Fibroblast of skin of right quadriceps (primary cell): ENCODE measurements at regions not wholly inside any gene's neighbourhood (a gene's known extent, or its start where the extent isn't known, plus 50 kb on each side); places are given as distances from the start of the nearest gene placed in this dataset.

ENCODE experiments used
- DNase-seq: peaks from one replicate; pipeline ENCODE4 v3.0.0-alpha.2; 2013

DNA sequence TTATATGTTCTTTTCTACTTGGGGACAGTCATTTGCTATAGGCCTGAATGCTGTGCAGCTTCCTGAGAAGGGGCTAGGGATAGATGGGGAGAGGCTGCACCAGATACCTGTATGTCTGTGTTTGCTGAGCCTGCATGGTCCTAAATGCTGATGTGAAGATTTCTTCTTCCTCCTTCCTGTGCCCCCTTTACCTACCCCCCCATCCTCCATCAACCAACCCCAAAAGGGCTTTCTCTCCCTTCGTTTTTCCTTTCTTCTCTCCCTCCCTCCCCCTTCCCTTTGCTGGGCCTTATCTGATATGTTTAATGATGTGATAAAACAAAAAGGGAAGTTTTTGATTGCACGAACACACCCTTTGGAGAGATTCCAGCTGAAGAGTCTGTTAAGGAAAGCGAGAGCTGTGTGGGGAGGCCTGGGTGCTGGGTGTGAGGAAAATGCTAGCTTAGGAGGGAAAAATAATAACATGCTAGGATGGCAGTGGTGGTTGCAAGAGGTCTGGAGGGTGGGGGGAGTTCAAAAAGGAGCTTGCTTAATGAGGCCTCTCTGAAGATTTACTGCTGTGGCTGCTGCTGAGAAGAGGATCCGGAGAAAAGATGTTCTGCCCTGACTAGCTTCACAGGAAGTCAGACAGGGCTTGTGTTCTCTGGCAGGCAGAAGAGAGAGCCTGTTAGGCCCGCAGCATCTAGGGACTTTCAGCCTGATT lies 101.8 kb downstream of the SAMD9 start:
- DNase-seq: peak; percentile 78

DNA sequence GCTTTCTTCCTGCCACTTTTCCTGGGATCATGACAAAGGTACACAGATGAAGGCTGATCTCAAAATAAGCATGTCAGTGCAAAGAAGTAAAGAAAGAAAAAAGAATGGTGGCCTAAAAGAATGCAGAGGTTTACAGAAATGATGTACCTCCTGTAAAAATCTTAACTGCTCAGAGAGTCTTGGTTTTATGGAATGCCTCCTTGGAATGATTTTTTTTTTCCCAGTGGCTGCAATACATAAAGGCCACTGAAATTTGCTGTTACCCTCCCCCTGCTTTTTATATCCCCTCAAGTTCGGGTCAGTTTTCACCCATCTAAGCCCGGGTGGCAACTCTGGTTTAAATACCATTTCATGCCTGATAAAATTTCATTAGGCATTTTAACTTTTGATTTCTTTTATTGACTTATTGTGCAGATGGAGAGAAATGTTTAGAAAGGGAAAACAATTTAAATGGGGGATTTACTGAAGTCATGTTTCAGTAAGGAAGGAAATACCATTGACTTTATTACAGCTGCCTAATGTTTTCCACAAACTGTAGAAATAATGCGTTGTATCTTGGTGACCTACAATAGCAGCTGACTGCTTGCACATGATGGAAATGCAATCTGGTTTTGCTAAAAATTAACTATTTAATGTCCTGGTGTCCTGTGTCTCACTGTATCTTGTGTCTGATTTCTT lies 102.5 kb downstream of the SAMD9 start:
- peak; percentile 86 for DNase-seq

DNA sequence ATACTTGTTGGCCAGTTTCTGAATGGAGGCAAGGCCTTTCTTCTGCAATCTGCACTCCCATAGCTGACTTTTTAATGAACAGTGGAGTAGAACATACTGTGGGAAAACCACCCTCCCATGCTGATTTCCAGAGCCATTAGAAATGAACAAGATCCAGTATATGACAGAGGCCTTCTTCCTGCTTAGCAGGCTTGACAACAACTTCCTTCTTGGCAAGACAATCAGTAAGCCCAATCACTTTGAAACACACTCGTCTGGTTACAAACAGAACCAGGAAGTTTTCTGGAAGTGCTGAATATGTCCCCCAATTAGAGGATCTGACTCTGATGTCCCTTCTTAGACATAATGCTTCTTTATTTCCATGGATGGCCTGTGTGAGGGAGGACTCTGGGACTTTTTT lies 103.4 kb downstream of the SAMD9 start:
- no peak for DNase-seq

DNA sequence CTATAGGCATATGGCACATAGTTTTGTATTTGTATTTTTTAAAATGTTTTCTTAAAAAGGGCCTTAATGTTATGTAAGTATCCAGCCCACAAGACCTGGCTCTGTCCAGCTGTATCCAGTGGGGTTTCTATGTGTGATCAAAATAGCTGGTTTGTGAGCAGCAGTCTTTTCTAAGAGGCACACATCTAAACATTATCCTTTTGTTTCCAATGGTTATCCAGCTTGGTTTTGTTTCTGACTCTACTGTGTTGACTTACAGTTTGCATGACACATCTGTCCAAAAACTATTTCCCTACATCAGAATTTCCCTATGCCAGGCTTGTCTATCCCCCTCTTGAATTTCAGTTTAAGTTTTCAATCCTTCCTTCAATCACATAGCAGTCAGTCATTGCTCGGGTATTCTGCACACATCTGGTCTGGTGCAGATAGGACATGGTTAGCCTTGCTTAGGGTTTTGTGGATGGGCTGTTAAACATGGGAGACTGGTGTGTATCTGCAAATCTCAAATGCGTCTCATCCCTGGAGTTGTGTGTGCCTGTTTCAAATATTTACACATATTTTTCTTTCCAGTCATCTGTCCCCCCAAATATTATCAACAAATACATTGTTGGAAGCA lies 104.2 kb downstream of the SAMD9 start:
- no peak for DNase-seq

DNA sequence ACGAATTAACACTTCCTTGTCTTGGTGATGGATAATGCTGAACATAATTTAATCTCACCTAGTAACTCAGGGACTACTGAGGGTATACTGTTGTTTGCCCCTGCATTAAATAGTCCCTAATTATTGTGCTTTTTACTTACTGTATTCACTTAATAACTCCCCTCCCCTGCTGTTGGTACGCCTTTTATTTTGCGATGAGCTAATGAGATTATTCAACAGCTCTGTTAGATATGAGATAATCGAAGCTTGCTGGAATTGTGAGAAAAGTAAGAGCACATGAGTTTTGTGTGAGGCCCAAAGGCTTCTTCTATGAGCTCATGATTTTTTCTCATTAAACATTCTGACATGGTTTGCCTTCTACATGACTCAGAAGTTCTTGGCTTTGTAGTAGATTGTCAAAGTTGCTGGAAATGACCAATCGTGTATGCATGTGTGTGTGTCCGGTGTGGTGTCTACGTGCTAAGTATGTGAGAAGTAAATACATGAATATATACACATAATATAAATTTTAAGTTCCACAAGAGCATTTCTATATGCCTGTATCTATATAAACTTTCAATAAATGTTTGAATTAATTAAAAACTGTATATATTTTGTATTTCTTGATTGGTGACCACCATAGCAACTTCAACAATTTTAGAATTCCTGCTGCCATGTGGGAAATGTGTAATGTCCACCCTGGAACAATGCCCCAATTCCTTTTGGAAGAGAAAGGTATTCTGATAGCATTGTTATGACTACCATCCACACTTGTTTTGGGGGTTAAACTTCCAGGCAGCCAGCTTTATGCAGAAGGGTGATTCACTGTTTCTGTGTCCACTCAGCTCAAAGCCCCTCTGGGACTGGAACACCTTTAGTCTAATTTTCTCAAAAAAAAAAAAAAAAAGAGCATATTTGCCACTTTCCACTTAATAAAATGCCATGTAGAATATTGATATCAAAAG lies 106.2 kb downstream of the SAMD9 start:
- DNase-seq: peak; percentile 98

DNA sequence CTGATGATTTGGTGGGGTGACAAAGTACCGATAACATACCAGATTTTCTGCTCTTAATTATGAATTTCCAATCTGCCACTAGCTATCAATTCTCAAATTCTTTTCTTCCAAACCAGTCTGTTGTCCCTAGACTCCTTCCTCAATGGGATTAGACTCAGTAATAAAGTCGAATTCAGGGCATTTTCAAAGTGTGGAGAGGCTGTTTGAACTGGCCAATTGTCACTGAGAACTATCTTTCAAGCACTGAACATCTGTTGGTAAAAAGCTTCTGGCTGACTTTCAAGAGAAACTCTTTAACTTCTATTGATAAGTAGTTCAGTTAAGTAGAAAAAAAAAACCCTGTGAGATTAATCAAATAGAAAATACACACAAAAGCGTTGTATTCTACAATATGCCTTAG lies 108.9 kb downstream of the SAMD9 start:
- DNase-seq: no peak

DNA sequence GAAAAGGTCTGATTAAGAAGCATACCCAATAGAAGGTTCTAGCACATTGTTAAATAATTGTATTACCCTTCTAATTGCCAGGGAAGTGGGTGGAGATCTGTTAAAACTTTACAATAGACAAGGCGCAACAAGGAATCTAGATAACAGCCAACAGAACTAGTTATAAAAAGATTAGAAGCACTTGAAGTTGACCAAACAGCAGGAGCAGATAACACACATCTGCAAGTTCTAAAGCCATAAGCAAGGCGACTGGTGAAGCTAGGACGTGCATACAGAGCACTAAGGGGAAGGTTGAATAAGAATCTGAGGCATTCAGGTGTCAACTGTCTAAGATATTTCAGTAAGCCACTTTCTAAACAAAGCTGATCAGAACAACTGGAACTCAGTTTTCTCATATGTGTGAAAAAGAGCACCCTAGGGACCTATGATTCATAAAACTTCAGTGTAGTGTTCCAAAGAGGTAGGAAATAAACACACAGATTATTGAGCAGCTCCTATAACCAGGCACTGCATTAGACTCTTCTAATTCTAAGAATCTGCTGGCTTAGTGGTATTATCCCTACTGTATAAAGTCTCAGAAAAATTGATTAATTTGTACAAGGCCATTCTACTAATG lies 111.2 kb downstream of the SAMD9 start:
- peak; percentile 17 for DNase-seq

DNA sequence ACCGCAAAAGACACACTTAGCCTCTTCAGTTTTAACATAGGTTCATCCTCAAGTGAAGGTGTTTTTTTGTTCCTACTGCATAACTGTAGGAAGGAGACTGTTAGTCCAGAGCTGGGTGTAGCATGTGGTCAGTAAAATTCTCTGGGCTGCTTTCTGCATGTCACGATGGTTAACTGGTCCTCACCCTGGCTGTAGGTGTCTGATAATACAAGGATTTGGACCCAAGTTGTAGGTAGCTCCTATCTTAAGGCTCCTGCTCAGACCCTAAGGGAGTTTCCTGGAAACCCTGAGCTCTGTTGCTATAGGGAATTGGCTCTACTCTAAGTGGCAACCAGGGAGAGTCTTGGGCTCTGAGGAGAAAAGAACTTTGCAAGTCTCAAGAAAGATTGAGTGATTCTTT lies 112.9 kb downstream of the SAMD9 start:
- DNase-seq: no peak

DNA sequence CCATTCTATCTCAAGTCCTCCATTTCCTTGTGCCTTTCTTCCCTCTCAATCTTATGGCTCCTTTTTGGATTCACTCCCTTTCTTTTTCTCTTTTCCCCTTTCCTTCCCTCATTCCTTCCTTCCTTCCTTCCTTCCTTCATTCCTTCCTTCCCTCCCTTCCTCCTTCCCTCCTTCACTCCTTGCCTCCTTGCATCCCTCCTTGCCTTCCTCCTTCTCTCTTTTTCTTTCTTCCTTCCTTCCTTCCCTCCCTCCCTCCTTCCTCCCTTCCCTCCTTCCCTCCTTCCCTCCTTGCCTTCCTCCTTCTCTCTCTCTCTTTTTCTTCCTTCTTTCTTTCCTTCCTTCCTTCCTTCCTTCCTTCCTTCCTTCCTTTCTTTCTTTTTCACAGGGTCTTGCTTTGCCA lies 120.1 kb downstream of the SAMD9 start:
- no peak for DNase-seq

DNA sequence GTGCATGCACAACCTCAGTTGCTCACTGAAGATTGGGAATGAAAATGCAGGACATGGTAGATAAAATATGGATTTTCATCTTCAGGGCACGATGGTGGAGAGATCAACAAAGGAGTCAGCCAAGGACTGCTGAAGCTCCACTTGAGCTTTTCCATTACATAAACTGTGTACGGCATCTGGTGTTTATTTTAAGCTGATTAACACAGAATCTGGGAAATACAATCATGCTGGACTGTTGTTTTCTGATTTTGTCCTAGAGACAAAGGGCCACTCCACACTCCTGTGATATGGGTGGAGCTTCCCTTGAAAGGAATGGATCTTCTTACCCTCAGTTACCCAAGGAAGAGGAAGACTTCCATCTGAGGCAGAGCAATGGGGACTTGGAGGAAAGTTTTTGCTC lies 120.6 kb downstream of the SAMD9 start:
- DNase-seq: no peak

DNA sequence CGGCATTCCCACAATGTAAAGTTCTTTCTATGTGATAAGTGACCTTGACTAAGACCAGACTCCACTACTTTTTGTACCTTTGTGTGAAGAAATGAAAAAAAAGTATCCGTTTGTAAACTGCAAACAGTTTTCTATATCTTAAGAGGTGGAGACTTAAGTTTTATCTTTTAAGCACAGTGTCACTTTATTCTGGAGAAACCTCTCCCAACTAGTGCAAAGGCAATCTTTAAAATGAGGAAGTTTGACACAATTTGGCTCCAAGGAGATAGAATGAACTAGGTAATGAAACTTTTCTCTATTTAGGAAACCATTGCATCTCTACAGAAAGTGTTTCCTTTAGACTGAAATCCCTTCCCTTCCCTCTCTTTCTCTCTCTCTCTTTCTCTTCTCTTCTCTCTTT lies 122.9 kb downstream of the SAMD9 start:
- no peak for DNase-seq

DNA sequence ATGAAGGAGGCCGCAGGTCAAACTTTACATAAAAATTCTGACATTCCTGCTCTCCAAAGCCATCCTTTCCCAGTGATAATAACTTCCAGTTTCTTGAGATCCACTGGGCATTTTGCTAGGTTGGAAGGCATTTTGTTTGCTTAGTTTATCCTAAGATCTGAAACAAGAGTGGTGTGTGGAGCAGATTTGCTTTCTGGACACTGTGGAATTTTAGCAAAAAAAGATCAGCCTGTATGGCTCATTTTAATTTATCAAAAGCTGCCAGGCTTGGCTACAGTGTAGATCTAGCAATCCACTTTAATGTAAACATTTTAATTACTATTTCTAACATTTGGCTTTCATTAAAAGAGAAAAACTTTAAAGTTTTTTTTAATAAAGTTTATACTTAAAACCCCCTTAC lies 124.8 kb downstream of the SAMD9 start:
- DNase-seq: no peak

DNA sequence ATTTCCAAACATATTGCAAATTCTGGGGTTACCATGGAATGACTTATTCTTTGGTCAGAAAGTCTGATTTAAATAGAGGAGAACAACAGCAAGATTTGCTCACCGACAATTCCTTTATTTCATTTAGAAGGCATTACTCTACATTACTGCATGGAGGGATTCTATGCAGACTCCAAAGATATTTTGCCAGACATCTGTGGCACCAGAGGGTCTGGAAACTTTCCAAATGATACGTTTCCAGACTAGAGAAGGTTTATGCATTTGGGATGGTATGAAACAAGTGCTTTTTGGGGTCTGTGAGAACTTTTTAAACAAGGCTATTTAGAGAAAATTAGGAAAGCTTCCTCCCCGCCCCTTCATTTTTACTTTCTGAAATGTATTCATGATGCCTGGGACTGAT lies 125.3 kb downstream of the SAMD9 start:
- no peak for DNase-seq

DNA sequence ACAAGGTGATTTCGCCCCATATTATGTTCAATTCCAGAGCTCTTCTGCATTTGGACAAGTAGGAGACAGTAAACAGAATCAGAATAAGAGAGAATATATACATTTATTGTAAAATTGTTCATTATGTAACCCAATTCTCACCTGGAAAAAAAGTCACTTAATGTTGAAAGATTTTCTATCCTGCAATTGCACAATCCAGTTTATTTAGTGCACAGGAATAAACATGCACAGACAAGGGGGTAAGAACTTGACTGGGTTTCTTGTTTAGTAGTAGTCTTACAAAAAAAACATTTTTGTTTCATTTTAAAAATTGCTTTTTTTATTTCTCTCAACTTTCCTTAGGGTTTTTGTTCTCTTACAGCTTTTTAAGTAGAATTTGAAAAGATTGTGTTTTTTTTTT lies 126.6 kb downstream of the SAMD9 start:
- no peak for DNase-seq

DNA sequence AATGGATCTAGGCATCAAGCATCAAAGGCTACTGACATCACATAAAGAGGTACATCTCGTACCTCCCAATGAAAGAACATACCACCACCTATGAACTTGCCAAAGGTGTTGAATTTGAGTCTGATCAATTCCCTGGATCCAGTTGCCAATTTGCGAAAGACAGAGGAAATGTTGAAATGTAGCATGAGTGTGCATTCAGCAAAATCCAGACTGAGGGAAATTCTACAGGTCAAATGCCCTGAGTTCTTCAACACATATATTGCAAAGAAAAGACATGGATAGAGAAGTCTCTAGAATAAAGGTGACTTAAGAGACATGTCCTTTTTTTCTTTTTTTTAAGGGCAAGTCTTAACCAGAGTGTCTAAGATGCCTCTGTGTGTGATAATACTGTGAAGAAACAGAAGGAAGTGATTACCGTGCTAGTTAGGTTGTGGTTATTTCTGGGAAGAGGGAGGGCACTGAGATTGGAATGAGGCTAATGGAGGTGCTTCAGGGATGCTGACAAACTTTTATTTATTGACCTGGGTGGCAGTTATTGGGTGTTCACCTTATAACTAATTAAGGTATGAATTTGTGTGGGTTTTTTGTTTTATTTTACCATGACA lies 128.7 kb downstream of the SAMD9 start:
- peak; percentile 69 for DNase-seq

DNA sequence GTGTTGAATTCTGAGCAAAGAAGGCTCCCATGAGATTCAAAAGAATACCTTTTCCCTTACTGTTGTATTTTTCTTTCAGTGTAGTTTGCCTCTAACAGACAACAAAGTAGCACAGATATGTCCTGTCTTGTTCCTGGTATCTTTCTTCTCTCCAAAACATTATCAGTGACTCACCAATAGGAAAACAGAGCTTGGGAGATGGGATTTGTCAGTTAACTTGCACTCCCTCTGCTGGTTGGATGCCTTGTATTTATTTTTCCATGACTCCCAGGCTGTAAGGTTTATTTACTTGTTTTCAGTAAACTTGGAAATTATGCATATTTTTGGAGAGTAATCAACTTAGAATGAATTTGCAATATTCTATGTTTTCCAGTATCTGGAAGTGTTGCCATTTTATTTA lies 129.7 kb downstream of the SAMD9 start:
- DNase-seq: peak; percentile 51

DNA sequence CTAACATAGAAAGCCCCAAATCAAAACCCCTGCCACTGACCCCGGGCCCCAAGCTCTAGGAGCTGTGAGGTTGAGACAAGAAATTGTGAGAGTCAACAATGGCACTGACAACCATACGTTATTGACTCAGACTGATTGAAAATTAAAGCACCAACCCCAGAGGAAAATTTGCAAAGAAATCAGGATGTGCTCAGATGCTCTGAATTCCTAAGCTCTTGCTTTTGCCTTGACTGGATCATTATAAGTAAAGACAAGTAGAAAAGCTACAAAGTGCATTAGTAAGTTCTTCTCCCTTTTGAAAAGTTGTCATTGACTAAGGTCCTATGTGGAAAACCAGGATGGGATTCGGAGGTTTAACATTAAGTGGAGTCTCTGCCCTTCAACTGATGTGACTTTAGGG lies 130.2 kb downstream of the SAMD9 start:
- peak; percentile 43 for DNase-seq

DNA sequence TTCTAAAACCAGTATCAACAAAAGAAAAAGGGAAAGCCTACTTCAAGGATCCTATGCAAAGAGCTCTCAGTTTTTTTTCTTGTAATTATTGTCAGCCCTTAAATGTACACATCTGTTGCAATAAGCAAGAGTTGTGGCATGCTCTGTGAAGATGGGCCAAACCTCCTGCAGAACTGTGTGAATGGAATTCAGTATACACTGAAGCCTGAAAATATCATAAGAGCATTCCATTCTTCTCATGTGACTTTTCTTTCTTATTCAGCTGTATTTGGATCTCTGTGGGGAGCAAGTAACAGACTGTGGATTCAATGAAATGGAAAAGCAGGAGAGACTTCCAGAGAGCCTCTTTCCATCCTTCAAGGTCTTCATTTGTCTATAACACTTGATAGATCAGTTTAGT lies 130.7 kb downstream of the SAMD9 start:
- DNase-seq: peak; percentile 87

DNA sequence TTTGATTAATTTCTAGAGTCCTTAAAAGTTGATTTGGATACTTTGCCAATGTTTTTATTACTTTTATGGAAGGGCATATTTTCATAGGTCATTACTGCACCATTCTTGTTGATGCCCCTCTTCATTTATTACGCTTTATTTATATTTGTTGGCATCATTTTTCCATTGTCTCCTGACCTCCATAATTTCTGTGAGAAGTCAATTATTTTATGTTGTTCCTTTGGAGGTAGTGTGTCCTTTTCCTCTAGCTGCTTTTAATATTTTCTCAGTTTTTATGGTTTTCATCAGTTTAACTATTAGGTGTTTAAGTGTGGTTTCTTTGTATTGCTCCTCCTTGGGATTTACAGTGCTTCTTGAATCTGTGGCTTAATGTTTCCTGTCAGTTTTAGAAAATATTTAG lies 134.9 kb downstream of the SAMD9 start:
- DNase-seq: no peak

DNA sequence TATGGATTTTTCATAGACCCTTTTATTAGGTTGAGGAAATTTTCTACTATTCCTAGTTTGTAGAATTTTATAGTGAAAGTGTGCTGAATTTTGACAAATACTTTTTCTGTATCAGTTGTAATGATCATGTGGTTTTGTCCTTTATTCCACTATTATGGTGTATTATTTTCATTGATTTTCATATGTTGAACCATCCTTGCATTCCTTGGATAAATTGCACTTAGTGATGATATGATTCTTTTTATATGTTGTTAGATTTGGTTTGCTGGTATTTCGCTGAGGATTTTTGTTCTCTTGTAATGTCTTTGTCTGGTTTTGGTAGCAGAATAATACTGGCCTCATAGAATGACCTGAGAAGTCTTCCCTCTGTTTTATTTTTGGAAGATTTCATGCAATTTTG lies 140.6 kb upstream of the CDK6 start:
- no peak for DNase-seq

DNA sequence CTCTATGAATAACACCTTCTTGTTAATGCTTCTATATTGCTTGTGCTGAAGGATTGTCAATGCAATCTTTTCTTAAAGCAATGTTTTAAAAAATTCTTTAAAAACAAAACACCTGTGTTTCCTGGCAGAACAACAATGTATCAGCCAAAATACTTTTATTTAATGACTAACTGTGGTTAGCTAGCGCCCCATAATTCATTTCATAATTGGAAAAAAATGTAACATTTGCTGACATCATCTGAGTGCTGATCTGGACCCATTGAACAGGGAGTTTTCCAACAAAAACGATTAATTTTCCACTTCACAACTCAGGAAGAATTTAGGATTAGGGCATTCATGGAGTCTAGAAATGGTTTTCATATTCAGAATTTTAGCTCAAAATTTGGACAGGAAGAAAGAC lies 137.6 kb upstream of the CDK6 start:
- peak; percentile 61 for DNase-seq

DNA sequence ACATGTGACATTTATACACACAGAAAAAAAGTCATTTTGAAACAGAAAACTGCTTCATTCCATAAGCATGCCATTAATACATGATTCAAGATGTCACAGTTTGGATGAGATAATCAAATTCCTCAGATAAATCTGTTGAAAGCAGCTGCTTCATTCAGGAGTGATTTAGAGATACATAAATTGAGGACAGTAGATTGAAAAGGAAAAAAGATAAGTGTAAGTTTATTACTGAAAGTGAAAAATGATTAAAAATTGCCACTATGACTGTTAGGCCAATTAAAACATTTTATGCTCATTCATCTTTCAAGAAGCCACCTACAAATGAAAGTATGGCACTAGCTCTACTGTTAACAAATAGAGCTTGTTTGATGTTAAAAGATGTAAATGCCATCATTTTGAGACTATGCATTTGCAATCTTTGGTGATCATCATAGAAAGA lies 136.9 kb upstream of the CDK6 start:
- peak; percentile 42 for DNase-seq
